ENCODE measurements at regions not wholly inside any gene's neighbourhood (a gene's known extent, or its start where the extent isn't known, plus 50 kb on each side); places are given as distances from the start of the nearest gene placed in this dataset.
A peak's percentile ranks its signal among the peaks of the same experiment; 100 is the strongest.

DNA sequence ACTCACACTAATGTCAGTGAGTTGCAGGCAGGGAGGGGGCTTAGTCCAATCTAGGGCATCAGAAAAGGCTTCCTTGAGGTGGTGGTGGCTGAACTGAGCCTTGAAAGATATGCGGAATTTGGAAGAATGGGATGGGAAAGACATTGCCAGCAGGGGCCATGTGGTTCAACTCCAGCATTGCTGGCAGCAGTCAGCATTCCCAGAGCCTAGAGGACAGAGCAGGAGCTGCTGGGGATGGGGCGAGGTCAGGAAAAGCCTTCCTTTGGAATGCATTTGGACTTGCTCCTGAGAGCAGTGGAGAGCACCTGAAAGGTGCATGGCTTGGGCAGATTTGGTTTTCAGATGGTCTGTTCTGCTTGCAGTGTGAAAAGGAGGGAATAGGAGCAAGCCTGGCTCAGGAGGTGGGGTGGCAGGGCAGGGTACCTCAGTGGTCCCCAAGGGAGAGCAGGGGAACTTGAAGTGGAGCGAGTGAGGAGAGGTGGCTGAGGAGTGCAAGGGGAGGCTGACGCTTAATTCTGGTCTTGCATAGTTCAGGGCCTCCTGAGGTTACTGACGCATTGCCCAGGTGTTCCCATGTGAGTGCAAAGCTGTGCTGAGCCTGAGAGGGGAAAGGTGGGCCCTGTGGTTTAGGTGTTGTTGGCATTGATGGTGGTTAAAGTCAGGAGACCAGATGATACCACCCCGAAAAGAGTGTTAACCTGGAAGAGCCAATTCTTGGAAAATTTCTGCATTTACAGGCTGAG is 112.1 kb upstream of the MGAT5 start:
- Histone ChIP-seq H3K27me3 (replicated peaks; ENCODE audit: control insufficient read depth, insufficient read depth, low read length) (no peaks in the 10 kb centered on the region), H3K9me3 (ENCODE audit: control insufficient read depth, low read length) (no peaks in the 10 kb centered on the region), H3K4me1 (ENCODE audit: control insufficient read depth, insufficient read depth, low read length) (peaks cover 16% of the 10 kb centered on the region), H3K9ac (ENCODE audit: low read length) (no peak overlapping the region), H3K4me3 (ENCODE audit: low read length) (no peak overlapping the region), H3K36me3 (ENCODE audit: control insufficient read depth, insufficient read depth, low read length, severe bottlenecking) (no peaks in the 10 kb centered on the region)
- no peak for DNase-seq (ENCODE audit: low read depth)

DNA sequence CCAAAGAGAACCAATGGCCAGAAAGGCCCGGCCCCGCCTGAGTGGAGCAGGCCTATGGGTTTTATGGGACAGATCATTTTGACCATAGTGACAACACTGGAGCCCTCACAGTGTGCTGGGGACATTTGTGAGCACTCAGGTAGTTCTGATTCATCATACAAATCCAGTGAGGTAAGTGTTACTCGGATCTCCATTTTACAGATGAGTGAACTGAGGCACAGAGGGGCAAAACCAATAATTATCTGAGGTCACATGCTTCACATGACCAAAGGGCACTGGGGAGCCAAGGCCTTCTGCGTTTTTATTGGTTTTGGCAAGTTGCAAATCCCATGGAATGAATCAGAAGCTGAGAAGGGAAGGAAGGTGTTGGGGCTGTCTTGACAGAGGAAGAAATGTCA is 111.5 kb upstream of the MGAT5 start:
- Histone ChIP-seq H3K4me3 (ENCODE audit: low read length) (no peak overlapping the region), H3K9ac (ENCODE audit: low read length) (no peak overlapping the region), H3K27me3 (replicated peaks; ENCODE audit: control insufficient read depth, insufficient read depth, low read length) (no peaks in the 10 kb centered on the region), H3K36me3 (ENCODE audit: control insufficient read depth, insufficient read depth, low read length, severe bottlenecking) (no peaks in the 10 kb centered on the region), H3K9me3 (ENCODE audit: control insufficient read depth, low read length) (no peaks in the 10 kb centered on the region), H3K4me1 (ENCODE audit: control insufficient read depth, insufficient read depth, low read length) (peaks cover 10% of the 10 kb centered on the region)
- DNase-seq (ENCODE audit: low read depth): no peak

DNA sequence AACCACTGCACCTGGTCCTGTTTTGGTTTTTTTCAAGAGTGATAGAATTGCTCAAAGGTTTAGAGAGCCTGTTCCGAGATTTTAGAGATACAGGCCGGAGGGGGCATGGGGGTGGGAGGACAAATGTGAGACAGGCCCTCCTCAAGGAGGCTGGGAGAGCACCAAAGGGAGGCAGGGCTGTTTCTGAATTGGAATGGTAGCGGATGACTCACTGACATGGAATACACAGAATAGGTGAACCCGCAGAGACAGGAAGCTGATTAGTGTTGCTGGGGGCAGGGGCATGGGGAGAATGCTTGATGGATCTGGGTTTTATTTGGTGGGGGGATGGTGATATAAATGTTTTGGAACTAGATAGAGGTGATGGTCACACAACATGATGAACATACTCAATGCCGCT is 111.0 kb upstream of the MGAT5 start:
- Histone ChIP-seq H3K36me3 (ENCODE audit: control insufficient read depth, insufficient read depth, low read length, severe bottlenecking) (no peaks in the 10 kb centered on the region), H3K9me3 (ENCODE audit: control insufficient read depth, low read length) (no peaks in the 10 kb centered on the region), H3K27me3 (replicated peaks; ENCODE audit: control insufficient read depth, insufficient read depth, low read length) (no peaks in the 10 kb centered on the region), H3K9ac (ENCODE audit: low read length) (no peak overlapping the region), H3K4me3 (ENCODE audit: low read length) (no peak overlapping the region), H3K4me1 (ENCODE audit: control insufficient read depth, insufficient read depth, low read length) (peaks cover 5% of the 10 kb centered on the region)
- DNase-seq (ENCODE audit: low read depth): no peak

DNA sequence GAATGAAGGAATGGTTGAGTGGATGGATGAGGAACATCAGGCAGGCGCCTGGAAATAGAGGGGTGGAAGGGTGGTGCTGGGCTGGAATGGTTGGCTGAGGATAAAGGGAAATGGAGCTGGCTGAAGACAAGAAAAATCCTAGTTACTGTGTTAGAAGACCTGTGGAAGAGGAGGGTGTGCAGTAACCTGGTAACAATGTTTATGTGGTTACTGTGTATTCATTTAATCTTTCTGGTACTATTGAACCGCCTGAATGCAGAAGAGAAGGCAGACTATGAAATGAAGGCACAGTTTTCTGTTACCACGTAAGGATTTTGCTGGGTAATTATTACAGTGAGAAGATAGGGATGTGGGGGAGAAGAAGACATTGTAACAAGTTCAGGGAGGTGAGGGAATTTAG is 110.3 kb upstream of the MGAT5 start:
- H3K36me3 ChIP-seq (ENCODE audit: control insufficient read depth, insufficient read depth, low read length, severe bottlenecking): no peaks in the 10 kb centered on the region
- no peak for DNase-seq (ENCODE audit: low read depth)

DNA sequence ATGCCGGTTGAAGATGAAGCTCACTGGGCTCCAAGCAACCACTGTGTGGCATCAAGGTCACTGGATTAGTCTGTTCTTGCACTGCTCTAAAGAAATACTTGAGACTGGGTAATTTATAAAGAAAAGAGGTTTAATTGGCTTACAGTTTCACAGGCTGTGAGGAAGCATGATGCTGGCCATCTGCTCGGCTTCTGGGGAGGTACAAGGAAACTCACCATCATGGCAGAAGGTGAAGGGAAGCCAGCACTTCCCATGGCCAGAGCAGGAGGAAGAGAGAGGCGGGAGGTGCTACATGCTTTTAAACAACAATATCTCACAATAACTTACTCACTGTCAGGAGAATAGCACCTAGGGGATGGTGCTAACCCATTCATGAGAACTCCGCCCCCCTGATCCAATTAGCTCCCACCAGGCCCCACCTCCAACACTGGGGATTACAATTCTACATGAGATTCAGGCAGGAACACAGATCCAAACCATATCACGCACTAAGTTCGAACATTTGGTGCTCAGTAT is 109.7 kb upstream of the MGAT5 start:
- DNase-seq (ENCODE audit: low read depth): no peak
- H3K9me3 ChIP-seq (ENCODE audit: control insufficient read depth, low read length): no peaks in the 10 kb centered on the region
- no peak overlapping the region for H3K4me3 ChIP-seq (ENCODE audit: low read length)
- H3K9ac ChIP-seq (ENCODE audit: low read length): no peak overlapping the region
- no peaks in the 10 kb centered on the region for H3K36me3 ChIP-seq (ENCODE audit: control insufficient read depth, insufficient read depth, low read length, severe bottlenecking)
- H3K27me3 ChIP-seq (replicated peaks; ENCODE audit: control insufficient read depth, insufficient read depth, low read length): no peaks in the 10 kb centered on the region
- no peaks in the 10 kb centered on the region for H3K4me1 ChIP-seq (ENCODE audit: control insufficient read depth, insufficient read depth, low read length)

More for the DNA sequence above, 110.3 kb upstream of the MGAT5 start:
- H3K4me3 ChIP-seq (ENCODE audit: low read length): no peak overlapping the region
- no peaks in the 10 kb centered on the region for H3K9me3 ChIP-seq (ENCODE audit: control insufficient read depth, low read length)
- no peaks in the 10 kb centered on the region for H3K4me1 ChIP-seq (ENCODE audit: control insufficient read depth, insufficient read depth, low read length)
- no peaks in the 10 kb centered on the region for H3K27me3 ChIP-seq (replicated peaks; ENCODE audit: control insufficient read depth, insufficient read depth, low read length)
- H3K9ac ChIP-seq (ENCODE audit: low read length): no peak overlapping the region

DNA sequence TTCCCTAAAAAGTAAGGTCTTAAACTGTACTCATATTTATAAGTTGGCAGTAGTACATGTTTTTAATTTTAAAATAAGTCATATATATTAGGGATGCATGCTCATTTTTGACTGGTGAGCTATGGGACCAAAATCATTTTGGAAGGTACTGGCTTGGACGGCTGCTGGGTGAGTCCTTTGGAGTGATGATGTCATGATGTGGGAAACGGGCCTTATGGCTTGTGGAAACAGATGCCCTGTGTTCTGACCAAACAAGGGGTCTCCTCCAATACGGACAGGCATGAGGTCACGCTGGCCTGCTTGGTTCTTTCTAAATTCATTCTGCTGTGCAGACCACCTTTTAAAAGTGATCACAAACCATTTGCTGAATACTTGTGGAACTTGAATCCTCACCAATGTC is 109.2 kb upstream of the MGAT5 start:
- Histone ChIP-seq H3K27me3 (replicated peaks; ENCODE audit: control insufficient read depth, insufficient read depth, low read length) (no peaks in the 10 kb centered on the region), H3K9me3 (ENCODE audit: control insufficient read depth, low read length) (no peaks in the 10 kb centered on the region), H3K9ac (ENCODE audit: low read length) (no peak overlapping the region), H3K4me3 (ENCODE audit: low read length) (no peak overlapping the region), H3K36me3 (ENCODE audit: control insufficient read depth, insufficient read depth, low read length, severe bottlenecking) (no peaks in the 10 kb centered on the region), H3K4me1 (ENCODE audit: control insufficient read depth, insufficient read depth, low read length) (no peaks in the 10 kb centered on the region)
- no peak for DNase-seq (ENCODE audit: low read depth)

DNA sequence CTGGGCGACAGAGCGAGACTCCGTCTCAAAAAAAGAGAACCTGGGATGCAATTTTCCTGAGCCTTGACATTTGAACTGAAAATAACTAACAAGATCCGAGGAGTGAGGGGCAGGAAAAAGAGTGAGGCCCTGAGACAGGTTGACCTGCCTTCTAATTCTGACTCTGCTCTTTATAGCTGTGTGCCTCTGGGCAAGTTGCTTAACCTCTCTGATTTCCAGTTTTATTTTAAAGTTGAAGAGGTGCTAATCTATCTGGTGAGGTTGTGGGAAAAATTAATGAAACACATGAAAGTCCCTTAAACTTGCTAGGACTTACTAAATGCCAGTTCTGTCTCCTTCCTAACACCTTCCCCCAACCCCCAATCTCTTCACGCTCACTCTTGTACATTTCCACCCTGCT is 108.4 kb upstream of the MGAT5 start:
- no peaks in the 10 kb centered on the region for H3K36me3 ChIP-seq (ENCODE audit: control insufficient read depth, insufficient read depth, low read length, severe bottlenecking)
- H3K4me3 ChIP-seq (ENCODE audit: low read length): no peak overlapping the region
- no peak overlapping the region for H3K9ac ChIP-seq (ENCODE audit: low read length)
- H3K4me1 ChIP-seq (ENCODE audit: control insufficient read depth, insufficient read depth, low read length): no peaks in the 10 kb centered on the region
- no peaks in the 10 kb centered on the region for H3K27me3 ChIP-seq (replicated peaks; ENCODE audit: control insufficient read depth, insufficient read depth, low read length)
- DNase-seq (ENCODE audit: low read depth): no peak
- H3K9me3 ChIP-seq (ENCODE audit: control insufficient read depth, low read length): no peaks in the 10 kb centered on the region

DNA sequence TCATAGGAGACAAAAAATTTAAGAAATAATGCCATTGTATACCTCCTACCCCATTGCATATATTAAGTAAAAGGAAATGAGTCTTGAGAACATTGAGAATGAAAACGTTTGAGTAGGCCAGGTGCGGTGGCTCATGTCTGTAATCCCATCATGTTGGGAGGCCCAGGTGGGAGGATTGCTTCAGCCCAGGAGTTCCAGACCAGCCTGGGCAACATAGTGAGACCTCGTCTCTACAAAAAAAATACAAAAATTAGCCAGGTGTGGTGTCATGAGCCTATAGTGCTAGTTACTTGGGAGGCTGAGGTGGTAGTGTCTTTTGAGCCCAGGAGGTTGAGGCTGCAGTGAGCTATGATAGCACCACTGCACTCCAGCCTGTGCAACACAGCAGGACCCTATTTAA is 107.7 kb upstream of the MGAT5 start:
- no peak for DNase-seq (ENCODE audit: low read depth)
- no peaks in the 10 kb centered on the region for H3K4me1 ChIP-seq (ENCODE audit: control insufficient read depth, insufficient read depth, low read length)

DNA sequence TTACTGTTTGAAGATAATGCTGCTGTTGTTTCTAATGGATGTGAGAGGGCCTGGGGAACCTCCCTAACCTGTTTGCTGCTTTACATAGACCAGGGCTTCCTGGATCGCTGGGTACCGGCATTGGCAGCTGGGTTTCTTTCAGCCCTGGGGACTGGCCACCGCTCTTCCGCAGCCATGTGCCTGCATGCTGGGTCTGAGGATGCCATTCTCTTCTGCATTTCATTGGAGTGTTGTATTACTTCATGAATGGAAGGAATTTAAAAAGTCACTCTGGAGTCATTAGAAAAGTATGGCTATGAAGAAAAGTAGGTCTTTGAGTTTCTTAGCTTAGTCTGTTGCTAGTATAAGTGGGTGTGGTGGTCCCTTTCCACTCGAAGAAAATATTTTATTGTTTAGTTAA is 107.3 kb upstream of the MGAT5 start:
- no peak overlapping the region for H3K4me3 ChIP-seq (ENCODE audit: low read length)
- no peaks in the 10 kb centered on the region for H3K9me3 ChIP-seq (ENCODE audit: control insufficient read depth, low read length)
- no peaks in the 10 kb centered on the region for H3K4me1 ChIP-seq (ENCODE audit: control insufficient read depth, insufficient read depth, low read length)
- peak; percentile 78 for DNase-seq (ENCODE audit: low read depth)
- H3K27me3 ChIP-seq (replicated peaks; ENCODE audit: control insufficient read depth, insufficient read depth, low read length): no peaks in the 10 kb centered on the region
- no peaks in the 10 kb centered on the region for H3K36me3 ChIP-seq (ENCODE audit: control insufficient read depth, insufficient read depth, low read length, severe bottlenecking)
- no peak overlapping the region for H3K9ac ChIP-seq (ENCODE audit: low read length)

More for the DNA sequence above, 107.7 kb upstream of the MGAT5 start:
- no peak overlapping the region for H3K4me3 ChIP-seq (ENCODE audit: low read length)
- no peaks in the 10 kb centered on the region for H3K9me3 ChIP-seq (ENCODE audit: control insufficient read depth, low read length)
- H3K36me3 ChIP-seq (ENCODE audit: control insufficient read depth, insufficient read depth, low read length, severe bottlenecking): no peaks in the 10 kb centered on the region
- no peak overlapping the region for H3K9ac ChIP-seq (ENCODE audit: low read length)
- no peaks in the 10 kb centered on the region for H3K27me3 ChIP-seq (replicated peaks; ENCODE audit: control insufficient read depth, insufficient read depth, low read length)

DNA sequence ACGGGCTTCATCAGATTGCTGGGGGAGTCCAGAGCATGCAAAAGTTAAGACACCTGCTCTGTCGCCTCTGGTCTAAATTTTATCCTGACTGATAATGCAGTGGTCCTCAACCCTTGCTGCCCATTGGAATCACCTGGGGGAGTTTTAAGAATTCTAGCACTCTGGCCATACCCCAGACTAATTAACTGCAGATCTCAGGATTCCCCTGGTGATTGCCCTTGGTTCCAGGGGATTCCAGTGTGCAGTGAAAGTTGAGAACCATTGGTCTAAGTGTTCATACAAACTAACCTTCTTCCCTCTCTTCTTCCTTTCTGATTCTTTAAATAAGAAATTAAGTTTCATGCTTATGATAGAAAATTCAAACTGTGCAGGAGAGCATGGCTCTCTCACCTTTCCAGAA is 105.7 kb upstream of the MGAT5 start:
- H3K4me3 ChIP-seq (ENCODE audit: low read length): no peak overlapping the region
- DNase-seq (ENCODE audit: low read depth): no peak
- no peaks in the 10 kb centered on the region for H3K36me3 ChIP-seq (ENCODE audit: control insufficient read depth, insufficient read depth, low read length, severe bottlenecking)
- H3K9me3 ChIP-seq (ENCODE audit: control insufficient read depth, low read length): no peaks in the 10 kb centered on the region
- no peaks in the 10 kb centered on the region for H3K4me1 ChIP-seq (ENCODE audit: control insufficient read depth, insufficient read depth, low read length)
- H3K27me3 ChIP-seq (replicated peaks; ENCODE audit: control insufficient read depth, insufficient read depth, low read length): no peaks in the 10 kb centered on the region
- no peak overlapping the region for H3K9ac ChIP-seq (ENCODE audit: low read length)

DNA sequence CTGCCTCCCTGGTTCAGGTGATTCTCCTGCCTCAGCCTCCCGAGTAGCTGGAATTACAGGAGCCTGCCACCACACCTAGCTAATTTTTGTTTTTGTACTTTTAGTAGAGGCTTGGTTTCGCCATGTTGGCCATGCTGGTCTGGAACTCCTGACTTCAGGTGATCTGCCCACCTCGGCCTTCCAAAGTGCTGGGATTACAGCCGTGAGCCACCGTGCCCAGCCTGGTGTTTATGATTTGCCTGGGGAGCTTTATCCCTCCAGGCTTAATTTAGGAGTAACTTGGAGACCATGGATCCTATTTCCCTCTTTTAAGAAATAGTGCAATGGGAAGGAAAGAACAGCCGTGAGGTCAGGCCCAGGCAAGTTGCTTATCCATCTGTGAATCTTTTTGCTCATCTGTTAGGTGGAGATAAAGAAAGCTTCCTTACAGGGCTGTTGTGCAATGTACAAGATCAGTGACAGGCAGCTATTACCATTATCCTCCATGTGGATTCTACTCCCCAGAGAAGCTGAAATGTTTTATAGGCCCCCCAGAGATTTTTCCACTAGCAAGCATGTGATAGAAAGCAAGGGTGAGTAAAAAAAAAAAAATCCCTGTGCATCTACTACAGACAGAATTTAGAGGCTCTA is 104.9 kb upstream of the MGAT5 start:
- Histone ChIP-seq H3K27me3 (replicated peaks; ENCODE audit: control insufficient read depth, insufficient read depth, low read length) (no peaks in the 10 kb centered on the region), H3K4me1 (ENCODE audit: control insufficient read depth, insufficient read depth, low read length) (no peaks in the 10 kb centered on the region), H3K9ac (ENCODE audit: low read length) (no peak overlapping the region), H3K36me3 (ENCODE audit: control insufficient read depth, insufficient read depth, low read length, severe bottlenecking) (no peaks in the 10 kb centered on the region), H3K4me3 (ENCODE audit: low read length) (no peak overlapping the region), H3K9me3 (ENCODE audit: control insufficient read depth, low read length) (no peaks in the 10 kb centered on the region)
- DNase-seq (ENCODE audit: low read depth): no peak

Measured in adipocyte (in vitro differentiated cells).